ENCODE measurements at regions not wholly inside any gene's neighbourhood (a gene's known extent, or its start where the extent isn't known, plus 50 kb on each side); places are given as distances from the start of the nearest gene placed in this dataset.

- DNase-seq (ENCODE audit: low read depth) = no peak
- in situ Hi-C loops (cut with HindIII; ENCODE audit: low sequenced_read_pairs) = no loop called here
- H3K4me3 ChIP-seq (ENCODE audit: low read depth, low read length) = no peak overlapping the region
- TF ChIP-seq CTCF (IDR thresholded peaks at IDR 0.05; ENCODE audit: low read depth, low read length, missing control alignments) = no peak
These were observed 132.7 kb downstream of the SPTSSA start for GRCh38 chr14:34329301-34329700.

- no peak overlapping the region for H3K4me3 ChIP-seq (ENCODE audit: low read depth, low read length)
- no peak for TF ChIP-seq CTCF (IDR thresholded peaks at IDR 0.05; ENCODE audit: low read depth, low read length, missing control alignments)
- in situ Hi-C loops (cut with HindIII; ENCODE audit: low sequenced_read_pairs) = no loop called here
- no peak for DNase-seq (ENCODE audit: low read depth)
These were observed 133.9 kb downstream of the SPTSSA start for GRCh38 chr14:34328178-34328577.

GRCh38 chr14:34325493-34325892 is 136.5 kb downstream of the SPTSSA start:
- no peak overlapping the region for H3K4me3 ChIP-seq (ENCODE audit: low read depth, low read length)
- in situ Hi-C loops (cut with HindIII; ENCODE audit: low sequenced_read_pairs) = no loop called here
- no peak for TF ChIP-seq CTCF (IDR thresholded peaks at IDR 0.05; ENCODE audit: low read depth, low read length, missing control alignments)
- no peak for DNase-seq (ENCODE audit: low read depth)

- in situ Hi-C loops (cut with HindIII; ENCODE audit: low sequenced_read_pairs) = loop anchor here (25.0 kb wide), 1 partner anchor 1737 kb away; no protein-coding TSS in a partner anchor
- H3K4me3 ChIP-seq (ENCODE audit: low read depth, low read length) = no peak overlapping the region
- peak; percentile 59 for TF ChIP-seq CTCF (IDR thresholded peaks at IDR 0.05; ENCODE audit: low read depth, low read length, missing control alignments)
- DNase-seq (ENCODE audit: low read depth) = no peak
These were observed 137.7 kb downstream of the SPTSSA start for GRCh38 chr14:34324363-34324795.

- no peak overlapping the region for H3K4me3 ChIP-seq (ENCODE audit: low read depth, low read length)
- TF ChIP-seq CTCF (IDR thresholded peaks at IDR 0.05; ENCODE audit: low read depth, low read length, missing control alignments) = peak; percentile 74
- in situ Hi-C loops (cut with HindIII; ENCODE audit: low sequenced_read_pairs) = loop anchor here (25.0 kb wide), 1 partner anchor 1736 kb away; no protein-coding TSS in a partner anchor
- no peak for DNase-seq (ENCODE audit: low read depth)
These were observed 139.1 kb downstream of the SPTSSA start for GRCh38 chr14:34322940-34323418.

GRCh38 chr14:34319140-34319539 is 142.9 kb downstream of the SPTSSA start:
- TF ChIP-seq CTCF (IDR thresholded peaks at IDR 0.05; ENCODE audit: low read depth, low read length, missing control alignments) = no peak

More at GRCh38 chr14:34319140-34319539, 142.9 kb downstream of the SPTSSA start:
- DNase-seq (ENCODE audit: low read depth) = no peak
- in situ Hi-C loops (cut with HindIII; ENCODE audit: low sequenced_read_pairs) = loop anchor here (25.0 kb wide), 1 partner anchor 1732 kb away; no protein-coding TSS in a partner anchor
- no peak overlapping the region for H3K4me3 ChIP-seq (ENCODE audit: low read depth, low read length)
